HEK293T (cell line): ENCODE measurements at regions not wholly inside any gene's neighbourhood (a gene's known extent, or its start where the extent isn't known, plus 50 kb on each side); places are given as distances from the start of the nearest gene placed in this dataset.

Experiments
- CTCF ChIA-PET: fragments of 350-600 bp; formaldehyde crosslinking; extraction: SDS; loops from one replicate; lab custom pipeline; 2021; ENCODE audit warnings: antibody characterized with exemption, inconsistent platforms; lab: Yijun Ruan, JAX
- POLR2A ChIA-PET: fragments of 350-600 bp; formaldehyde crosslinking; extraction: SDS; loops from one replicate; lab custom pipeline; 2020; ENCODE audit warnings: antibody characterized with exemption, inconsistent platforms; lab: Yijun Ruan, JAX
- DNase-seq: peaks from one replicate; pipeline ENCODE4 v3.0.0; 2012; ENCODE audit warnings: mixed read lengths; ENCODE audit errors: extremely low spot score
- ARNT ChIP-seq: fragments of 450-650 bp; IDR thresholded peaks from 2 replicates; pipeline ENCODE4 v1.6.1; 2017; ENCODE audit warnings: mild to moderate bottlenecking
- BHLHE40 ChIP-seq: fragments of 450-650 bp; IDR thresholded peaks from 2 replicates; pipeline ENCODE4 v1.6.1; 2016; ENCODE audit warnings: mild to moderate bottlenecking, moderate library complexity, borderline replicate concordance
- CTBP1 ChIP-seq: fragments of 450-650 bp; IDR thresholded peaks from 2 replicates; pipeline ENCODE4 v1.6.1; 2016; ENCODE audit warnings: borderline replicate concordance
- ELF4 ChIP-seq: fragments of 450-650 bp; IDR thresholded peaks from 2 replicates; pipeline ENCODE4 v1.6.1; 2017; ENCODE audit warnings: antibody characterized with exemption
- FOXA1 ChIP-seq: fragments of 450-650 bp; IDR thresholded peaks from 2 replicates; pipeline ENCODE4 v1.6.1; 2016; ENCODE audit warnings: mild to moderate bottlenecking
- FOXK2 ChIP-seq: fragments of 450-650 bp; IDR thresholded peaks from 2 replicates; pipeline ENCODE4 v1.6.1; 2016; ENCODE audit warnings: mild to moderate bottlenecking
- FOXM1 ChIP-seq: fragments of 450-650 bp; IDR thresholded peaks from 2 replicates; pipeline ENCODE4 v1.6.1; 2017; ENCODE audit warnings: mild to moderate bottlenecking, borderline replicate concordance
- HDGF ChIP-seq: fragments of 450-650 bp; IDR thresholded peaks from 2 replicates; pipeline ENCODE4 v1.6.1; 2017; ENCODE audit warnings: antibody characterized with exemption, borderline replicate concordance
- L3MBTL2 ChIP-seq: fragments of 450-650 bp; conservative IDR thresholded peaks from 2 replicates; pipeline ENCODE4 v1.6.1; 2016; ENCODE audit warnings: mild to moderate bottlenecking
- LEF1 ChIP-seq: fragments of 450-650 bp; IDR thresholded peaks from 2 replicates; pipeline ENCODE4 v1.6.1; 2017; ENCODE audit warnings: mild to moderate bottlenecking, borderline replicate concordance
- NFRKB ChIP-seq: fragments of 450-650 bp; IDR thresholded peaks from 2 replicates; pipeline ENCODE4 v1.6.1; 2016; ENCODE audit warnings: mild to moderate bottlenecking, moderate library complexity
- PKNOX1 ChIP-seq: fragments of 450-650 bp; IDR thresholded peaks from 2 replicates; pipeline ENCODE4 v1.6.1; 2016
- SP1 ChIP-seq: fragments of 450-650 bp; IDR thresholded peaks from 2 replicates; pipeline ENCODE4 v1.6.1; 2017
- SUZ12 ChIP-seq: fragments of 450-650 bp; IDR thresholded peaks from 2 replicates; pipeline ENCODE4 v1.6.1; 2016; ENCODE audit warnings: mild to moderate bottlenecking
- TARDBP ChIP-seq: fragments of 450-650 bp; IDR thresholded peaks from 2 replicates; pipeline ENCODE4 v1.6.1; 2016
- ZNF384 ChIP-seq: fragments of 450-650 bp; IDR thresholded peaks from 2 replicates; pipeline ENCODE4 v1.6.1; 2016

- TF ChIP-seq BHLHE40 (no peak), ZNF384 (no peak), LEF1 (no peak), HDGF (no peak)
- DNase-seq = no peak
- CTCF ChIA-PET = no interaction called here
- POLR2A ChIA-PET = no interaction called here
Measured at GRCh38 chr9:28332648-28333047, 759.4 kb upstream of the C9orf72 start.

- POLR2A ChIA-PET = no interaction called here
- TF ChIP-seq FOXA1 (no peak), FOXK2 (no peak), FOXM1 (no peak), BHLHE40 (no peak), TARDBP (no peak), ZNF384 (no peak), ARNT (no peak), SUZ12 (no peak), CTBP1 (no peak), L3MBTL2 (no peak), PKNOX1 (no peak), LEF1 (no peak), HDGF (no peak), NFRKB (no peak), ELF4 (no peak), SP1 (no peak)
- CTCF ChIA-PET = no interaction called here
- no peak for DNase-seq
Measured at GRCh38 chr9:28341913-28342312, 768.6 kb upstream of the C9orf72 start.

- TF ChIP-seq SUZ12 (no peak), BHLHE40 (no peak), ZNF384 (no peak), FOXK2 (no peak), SP1 (no peak), ARNT (no peak), CTBP1 (no peak), FOXA1 (no peak), NFRKB (no peak), HDGF (no peak), PKNOX1 (no peak), TARDBP (no peak), ELF4 (no peak), FOXM1 (no peak), L3MBTL2 (no peak), LEF1 (no peak)
- ChIA-PET CTCF (no interaction called here), POLR2A (no interaction called here)
- DNase-seq = no peak
Measured at GRCh38 chr9:28342815-28343338, 769.6 kb upstream of the C9orf72 start.

GRCh38 chr9:28363151-28363562 is 789.9 kb upstream of the C9orf72 start:
- DNase-seq = no peak
- TF ChIP-seq LEF1 = no peak
- no peak for TF ChIP-seq FOXA1
- no peak for TF ChIP-seq ELF4
- no peak for TF ChIP-seq HDGF
- TF ChIP-seq NFRKB = no peak
- no peak for TF ChIP-seq ZNF384
- no peak for TF ChIP-seq CTBP1
- no peak for TF ChIP-seq ARNT
- TF ChIP-seq SP1 = no peak
- no peak for TF ChIP-seq PKNOX1
- TF ChIP-seq FOXK2 = no peak
- TF ChIP-seq TARDBP = no peak
- TF ChIP-seq BHLHE40 = no peak
- no peak for TF ChIP-seq L3MBTL2
- no peak for TF ChIP-seq SUZ12
- CTCF ChIA-PET = no interaction called here
- POLR2A ChIA-PET = no interaction called here

GRCh38 chr9:28365020-28365640 is 791.8 kb upstream of the C9orf72 start:
- DNase-seq = peak; percentile 4
- POLR2A ChIA-PET = no interaction called here
- CTCF ChIA-PET = interaction anchor here (0.6 kb wide), 1 partner anchor 294 kb away, joined by 3 read pairs; no protein-coding TSS in a partner anchor
- no peak for TF ChIP-seq FOXM1
- no peak for TF ChIP-seq BHLHE40
- no peak for TF ChIP-seq SP1
- TF ChIP-seq L3MBTL2 = no peak
- TF ChIP-seq NFRKB = no peak
- no peak for TF ChIP-seq FOXA1
- TF ChIP-seq LEF1 = no peak
- no peak for TF ChIP-seq ZNF384
- TF ChIP-seq HDGF = no peak
- TF ChIP-seq PKNOX1 = no peak
- no peak for TF ChIP-seq FOXK2
- no peak for TF ChIP-seq SUZ12
- no peak for TF ChIP-seq CTBP1
- TF ChIP-seq ELF4 = no peak
- no peak for TF ChIP-seq ARNT
- TF ChIP-seq TARDBP = no peak
